ENCODE measurements at regions not wholly inside any gene's neighbourhood (a gene's known extent, or its start where the extent isn't known, plus 50 kb on each side); places are given as distances from the start of the nearest gene placed in this dataset.

GRCh38 chr3:181859518-181859917 lies 147.8 kb downstream of the SOX2 start:
- DNase-seq (ENCODE audit: low read depth): no peak

GRCh38 chr3:181860235-181860634 lies 148.5 kb downstream of the SOX2 start:
- DNase-seq (ENCODE audit: low read depth): no peak

- no peak for DNase-seq (ENCODE audit: low read depth)
These were observed 150.8 kb downstream of the SOX2 start for GRCh38 chr3:181862502-181862901.

- no peak for DNase-seq (ENCODE audit: low read depth)
These were observed 156.9 kb downstream of the SOX2 start for GRCh38 chr3:181868576-181869082.

GRCh38 chr3:181872887-181873286 lies 161.2 kb downstream of the SOX2 start:
- DNase-seq (ENCODE audit: low read depth): no peak

GRCh38 chr3:181879926-181880325 lies 168.2 kb downstream of the SOX2 start:
- no peak for DNase-seq (ENCODE audit: low read depth)

- no peak for DNase-seq (ENCODE audit: low read depth)
These were observed 168.6 kb downstream of the SOX2 start for GRCh38 chr3:181880331-181880730.

GRCh38 chr3:181881749-181882148 lies 170.0 kb downstream of the SOX2 start:
- no peak for DNase-seq (ENCODE audit: low read depth)

- no peak for DNase-seq (ENCODE audit: low read depth)
These were observed 174.3 kb downstream of the SOX2 start for GRCh38 chr3:181885868-181886630.

GRCh38 chr3:181886676-181887075 lies 175.0 kb downstream of the SOX2 start:
- no peak for DNase-seq (ENCODE audit: low read depth)

GRCh38 chr3:181887685-181888084 lies 176.0 kb downstream of the SOX2 start:
- no peak for DNase-seq (ENCODE audit: low read depth)

GRCh38 chr3:181888234-181888633 lies 176.5 kb downstream of the SOX2 start:
- no peak for DNase-seq (ENCODE audit: low read depth)

GRCh38 chr3:181892848-181893247 lies 181.1 kb downstream of the SOX2 start:
- DNase-seq (ENCODE audit: low read depth): no peak

- DNase-seq (ENCODE audit: low read depth): no peak
These were observed 184.9 kb downstream of the SOX2 start for GRCh38 chr3:181896605-181897004.

GRCh38 chr3:181899702-181900101 lies 188.0 kb downstream of the SOX2 start:
- DNase-seq (ENCODE audit: low read depth): no peak

- DNase-seq (ENCODE audit: low read depth): no peak
These were observed 189.9 kb downstream of the SOX2 start for GRCh38 chr3:181901626-181902025.

GRCh38 chr3:181906338-181906737 lies 194.6 kb downstream of the SOX2 start:
- DNase-seq (ENCODE audit: low read depth): no peak

- DNase-seq (ENCODE audit: low read depth): no peak
These were observed 197.5 kb downstream of the SOX2 start for GRCh38 chr3:181909241-181909640.

- DNase-seq (ENCODE audit: low read depth): no peak
These were observed 200.7 kb downstream of the SOX2 start for GRCh38 chr3:181912384-181912783.

GRCh38 chr3:181913254-181913653 lies 201.5 kb downstream of the SOX2 start:
- no peak for DNase-seq (ENCODE audit: low read depth)

GRCh38 chr3:181915551-181915950 lies 203.8 kb downstream of the SOX2 start:
- DNase-seq (ENCODE audit: low read depth): no peak

GRCh38 chr3:181916013-181916412 lies 204.3 kb downstream of the SOX2 start:
- no peak for DNase-seq (ENCODE audit: low read depth)

- DNase-seq (ENCODE audit: low read depth): no peak
These were observed 205.3 kb downstream of the SOX2 start for GRCh38 chr3:181917027-181917426.

GRCh38 chr3:181919375-181919774 lies 207.7 kb downstream of the SOX2 start:
- DNase-seq (ENCODE audit: low read depth): no peak
